KMS-11 (cell line): ENCODE measurements at regions not wholly inside any gene's neighbourhood (a gene's known extent, or its start where the extent isn't known, plus 50 kb on each side); places are given as distances from the start of the nearest gene placed in this dataset.
"Not testable (repeated sequence)": the region's sequence is repeated elsewhere in the genome, so short reads cannot be mapped to it uniquely, and the experiment has no call there.

Source experiments
- H2AFZ ChIP-seq: fragments of 200-600 bp; sonication (generic); 2 replicates; pipeline ENCODE4 v1.6.1; 2016; ENCODE audit warnings: antibody characterized with exemption, mixed run types, low read depth
- H3K27ac ChIP-seq: fragments of 200-600 bp; sonication (generic); 2 replicates; pipeline ENCODE4 v1.6.1; 2016; ENCODE audit warnings: mild to moderate bottlenecking, mixed run types
- H3K27me3 ChIP-seq: fragments of 200-600 bp; sonication (generic); 2 replicates; pipeline ENCODE4 v1.6.1; 2017; ENCODE audit warnings: mild to moderate bottlenecking, low read depth, mixed run types, moderate library complexity; ENCODE audit not compliant: insufficient read depth
- H3K36me3 ChIP-seq: fragments of 200-600 bp; sonication (generic); 2 replicates; pipeline ENCODE4 v1.6.1; 2017; ENCODE audit warnings: mild to moderate bottlenecking, mixed run types; ENCODE audit not compliant: insufficient read depth
- H3K4me1 ChIP-seq: fragments of 200-600 bp; sonication (generic); 2 replicates; pipeline ENCODE4 v1.6.1; 2016; ENCODE audit warnings: mild to moderate bottlenecking, low read depth, mixed run types; ENCODE audit not compliant: poor library complexity, severe bottlenecking
- H3K4me2 ChIP-seq: fragments of 200-600 bp; sonication (generic); 2 replicates; pipeline ENCODE4 v1.7.0; 2016; ENCODE audit warnings: mild to moderate bottlenecking, mixed run types
- H3K4me3 ChIP-seq: fragments of 200-600 bp; sonication (generic); IDR thresholded peaks from 2 replicates; pipeline ENCODE4 v1.6.1; 2017; ENCODE audit warnings: low read depth, low read length, mixed read lengths; ENCODE audit not compliant: insufficient read depth
- H3K79me2 ChIP-seq: fragments of 200-600 bp; sonication (generic); 2 replicates; pipeline ENCODE4 v1.6.1; 2016; ENCODE audit warnings: low read depth, mixed run types; ENCODE audit not compliant: insufficient read depth
- H3K9ac ChIP-seq: fragments of 200-600 bp; sonication (generic); 2 replicates; pipeline ENCODE4 v1.6.1; 2016; ENCODE audit warnings: mild to moderate bottlenecking, mixed run types
- H4K20me1 ChIP-seq: fragments of 200-600 bp; sonication (generic); 2 replicates; pipeline ENCODE4 v1.6.1; 2016; ENCODE audit warnings: mild to moderate bottlenecking, mixed run types; ENCODE audit not compliant: insufficient read depth
- CTCF ChIP-seq: fragments of 200-600 bp; sonication (generic); conservative IDR thresholded peaks from 2 replicates; pipeline ENCODE4 v1.6.1; 2017; ENCODE audit warnings: low read depth, mild to moderate bottlenecking, antibody characterized with exemption, low read length, moderate library complexity, mixed read lengths

DNA sequence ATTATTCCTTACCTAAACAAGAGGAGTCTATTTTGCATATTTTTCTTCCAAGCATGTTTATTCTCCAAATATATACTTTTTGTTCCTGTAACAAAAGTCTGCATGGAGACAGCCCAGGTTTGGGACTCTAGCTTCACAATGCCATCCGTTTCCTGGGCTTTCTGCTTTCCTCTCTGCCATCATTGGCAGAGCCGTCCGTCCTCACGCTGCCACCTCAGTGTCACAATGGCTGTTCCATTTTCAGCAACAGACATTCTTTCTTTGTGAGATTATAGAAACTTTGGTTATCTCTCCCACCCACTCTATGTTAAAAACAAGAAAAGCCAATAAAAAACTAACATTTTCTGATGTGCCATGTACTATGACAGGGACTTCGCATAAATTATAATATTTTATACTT lies 825.2 kb downstream of the REEP3 start:
- TF ChIP-seq CTCF, result no peak
- H4K20me1 ChIP-seq, result no peaks in the 10 kb centered on the region
- H2AFZ ChIP-seq, result no peak overlapping the region
- no peak overlapping the region for H3K27ac ChIP-seq
- H3K36me3 ChIP-seq, result no peaks in the 10 kb centered on the region
- H3K4me1 ChIP-seq, result no peaks in the 10 kb centered on the region
- no peak overlapping the region for H3K9ac ChIP-seq
- no peaks in the 10 kb centered on the region for H3K79me2 ChIP-seq
- no peak overlapping the region for H3K4me3 ChIP-seq
- H3K4me2 ChIP-seq, result no peak overlapping the region
- no peaks in the 10 kb centered on the region for H3K27me3 ChIP-seq

GRCh38 chr10:64350665-64351064 lies 829.5 kb downstream of the REEP3 start:
- Histone ChIP-seq H3K4me3 (no peak overlapping the region), H3K27ac (no peak overlapping the region), H3K4me1 (no peaks in the 10 kb centered on the region), H3K79me2 (no peaks in the 10 kb centered on the region), H2AFZ (no peak overlapping the region), H3K9ac (no peak overlapping the region), H3K36me3 (no peaks in the 10 kb centered on the region), H3K4me2 (no peak overlapping the region), H3K27me3 (no peaks in the 10 kb centered on the region), H4K20me1 (no peaks in the 10 kb centered on the region)
- no peak for TF ChIP-seq CTCF

DNA sequence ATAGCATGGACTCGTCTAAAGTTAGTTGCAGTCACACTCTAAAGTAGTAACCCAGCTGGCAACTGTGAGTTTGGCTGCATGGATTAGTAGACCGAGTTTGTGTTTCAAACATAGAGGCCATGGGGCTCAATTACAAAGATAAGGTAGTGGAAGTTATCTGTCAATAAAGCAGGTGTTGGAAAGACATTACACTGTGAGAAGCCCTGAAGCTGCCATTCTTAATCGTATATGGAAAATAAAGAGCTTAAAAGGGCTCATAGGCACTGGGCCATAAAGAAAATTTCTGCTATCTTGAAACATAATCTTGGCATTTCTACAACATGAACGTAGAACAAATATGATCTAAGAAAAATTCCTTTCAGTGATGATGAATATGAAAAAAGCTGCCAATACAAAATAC lies 837.7 kb downstream of the REEP3 start:
- no peaks in the 10 kb centered on the region for H3K79me2 ChIP-seq
- no peak overlapping the region for H2AFZ ChIP-seq
- H3K9ac ChIP-seq, result no peak overlapping the region
- no peak for TF ChIP-seq CTCF
- H3K4me1 ChIP-seq, result no peaks in the 10 kb centered on the region
- no peak overlapping the region for H3K27ac ChIP-seq
- no peaks in the 10 kb centered on the region for H4K20me1 ChIP-seq
- H3K4me2 ChIP-seq, result no peak overlapping the region
- no peaks in the 10 kb centered on the region for H3K27me3 ChIP-seq
- H3K36me3 ChIP-seq, result no peaks in the 10 kb centered on the region
- no peak overlapping the region for H3K4me3 ChIP-seq

DNA sequence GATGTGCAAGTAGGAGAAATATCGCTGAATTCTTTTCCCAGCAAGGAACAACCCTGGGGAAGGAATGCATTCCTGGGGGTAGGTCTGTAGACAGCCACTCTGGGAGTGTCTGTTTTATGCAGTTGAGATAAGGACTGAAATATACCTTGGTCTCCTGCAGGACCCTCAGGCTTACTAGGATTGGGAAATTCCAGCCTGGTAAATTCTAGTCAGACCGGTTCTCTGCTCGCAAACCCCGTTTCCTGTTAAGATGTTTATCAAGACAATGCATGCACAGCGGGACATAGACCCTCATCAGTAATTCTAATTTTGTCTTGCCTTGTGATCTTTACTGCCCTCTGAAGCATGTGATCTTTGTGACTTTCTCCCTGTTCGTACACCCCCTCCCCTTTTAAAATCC lies 839.0 kb downstream of the REEP3 start:
- not testable (repeated sequence) for H4K20me1 ChIP-seq, H3K4me3 ChIP-seq, H3K9ac ChIP-seq, H3K79me2 ChIP-seq, H2AFZ ChIP-seq, H3K36me3 ChIP-seq, H3K27me3 ChIP-seq, H3K4me1 ChIP-seq, H3K4me2 ChIP-seq, H3K27ac ChIP-seq

GRCh38 chr10:64363687-64364086 lies 842.5 kb downstream of the REEP3 start:
- Histone ChIP-seq H3K27ac (no peak overlapping the region), H3K4me2 (no peak overlapping the region), H4K20me1 (no peaks in the 10 kb centered on the region), H3K27me3 (no peaks in the 10 kb centered on the region), H3K4me1 (no peaks in the 10 kb centered on the region), H3K79me2 (no peaks in the 10 kb centered on the region), H3K36me3 (no peaks in the 10 kb centered on the region), H2AFZ (no peak overlapping the region), H3K9ac (no peak overlapping the region), H3K4me3 (no peak overlapping the region)
- no peak for TF ChIP-seq CTCF
